VCaP (cell line): ENCODE measurements at regions not wholly inside any gene's neighbourhood (a gene's known extent, or its start where the extent isn't known, plus 50 kb on each side); places are given as distances from the start of the nearest gene placed in this dataset.
"Not testable (repeated sequence)": the region's sequence is repeated elsewhere in the genome, so short reads cannot be mapped to it uniquely, and the experiment has no call there.

Experiments
- H3K27ac ChIP-seq: fragments of 450-650 bp; 2 replicates; pipeline ENCODE4 v1.5.1; 2017
- TF ChIP-seq, protein P1 (sequence below): fragments of 450-650 bp; conservative IDR thresholded peaks from 2 replicates; pipeline ENCODE4 v1.5.1; 2017; ENCODE audit warnings: mild to moderate bottlenecking, moderate library complexity

DNA sequence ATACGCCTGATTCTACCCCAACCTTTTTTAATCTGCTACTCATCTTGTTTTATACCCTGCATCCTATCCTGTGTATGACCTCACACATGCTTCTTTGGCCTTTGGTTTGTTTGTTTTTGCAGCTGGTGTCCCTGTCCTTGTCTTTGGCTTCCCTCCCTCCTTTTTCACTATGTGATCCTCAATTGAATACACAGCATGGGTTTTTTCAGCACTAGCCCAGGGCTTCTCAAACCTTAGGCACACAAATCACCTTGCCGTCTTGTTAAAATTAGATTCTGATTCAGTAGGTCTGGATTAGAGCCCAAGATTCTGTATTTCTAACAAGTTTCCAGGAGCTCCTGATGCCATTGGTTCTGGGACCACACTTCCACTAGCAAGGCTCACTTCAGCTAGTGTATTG lies 321.5 kb upstream of the MAN1A1 start:
- H3K27ac ChIP-seq = no peak overlapping the region
- TF ChIP-seq, protein P1, sequence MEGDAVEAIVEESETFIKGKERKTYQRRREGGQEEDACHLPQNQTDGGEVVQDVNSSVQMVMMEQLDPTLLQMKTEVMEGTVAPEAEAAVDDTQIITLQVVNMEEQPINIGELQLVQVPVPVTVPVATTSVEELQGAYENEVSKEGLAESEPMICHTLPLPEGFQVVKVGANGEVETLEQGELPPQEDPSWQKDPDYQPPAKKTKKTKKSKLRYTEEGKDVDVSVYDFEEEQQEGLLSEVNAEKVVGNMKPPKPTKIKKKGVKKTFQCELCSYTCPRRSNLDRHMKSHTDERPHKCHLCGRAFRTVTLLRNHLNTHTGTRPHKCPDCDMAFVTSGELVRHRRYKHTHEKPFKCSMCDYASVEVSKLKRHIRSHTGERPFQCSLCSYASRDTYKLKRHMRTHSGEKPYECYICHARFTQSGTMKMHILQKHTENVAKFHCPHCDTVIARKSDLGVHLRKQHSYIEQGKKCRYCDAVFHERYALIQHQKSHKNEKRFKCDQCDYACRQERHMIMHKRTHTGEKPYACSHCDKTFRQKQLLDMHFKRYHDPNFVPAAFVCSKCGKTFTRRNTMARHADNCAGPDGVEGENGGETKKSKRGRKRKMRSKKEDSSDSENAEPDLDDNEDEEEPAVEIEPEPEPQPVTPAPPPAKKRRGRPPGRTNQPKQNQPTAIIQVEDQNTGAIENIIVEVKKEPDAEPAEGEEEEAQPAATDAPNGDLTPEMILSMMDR = no peak

- TF ChIP-seq, protein P1 = no peak
Measured at GRCh38 chr6:119669221-119669620, 319.7 kb upstream of the MAN1A1 start.

GRCh38 chr6:119665432-119665831 lies 315.9 kb upstream of the MAN1A1 start:
- not testable (repeated sequence) for H3K27ac ChIP-seq

More at GRCh38 chr6:119669221-119669620, 319.7 kb upstream of the MAN1A1 start:
- no peak overlapping the region for H3K27ac ChIP-seq

- TF ChIP-seq, protein P1 = no peak
- H3K27ac ChIP-seq = no peak overlapping the region
Measured at GRCh38 chr6:119661628-119662027, 312.1 kb upstream of the MAN1A1 start.

DNA sequence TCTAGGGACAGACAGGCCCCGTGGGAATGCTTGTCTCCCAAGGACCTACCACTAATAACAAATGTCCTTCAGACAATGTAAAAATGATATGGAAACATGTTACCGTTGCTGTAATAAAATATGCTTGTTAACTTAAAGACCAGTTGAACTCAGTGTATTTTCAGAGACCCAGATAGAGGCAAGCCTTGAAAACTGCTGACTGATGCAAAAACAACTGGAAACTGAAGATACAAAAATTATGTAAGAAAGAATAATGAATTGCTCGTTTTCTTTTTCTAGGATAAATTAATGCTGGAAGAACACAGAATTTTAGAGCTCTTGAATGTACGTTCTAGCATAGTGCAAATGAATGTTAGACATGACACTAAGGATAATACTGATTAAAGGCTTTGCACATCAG lies 311.5 kb upstream of the MAN1A1 start:
- TF ChIP-seq, protein P1 = no peak
- H3K27ac ChIP-seq = no peak overlapping the region

GRCh38 chr6:119658917-119659316 lies 309.4 kb upstream of the MAN1A1 start:
- no peak overlapping the region for H3K27ac ChIP-seq
- TF ChIP-seq, protein P1 = no peak

GRCh38 chr6:119655124-119655523 lies 305.6 kb upstream of the MAN1A1 start:
- H3K27ac ChIP-seq = no peak overlapping the region
- TF ChIP-seq, protein P1 = no peak

GRCh38 chr6:119653329-119653728 lies 303.8 kb upstream of the MAN1A1 start:
- TF ChIP-seq, protein P1 = no peak

More at GRCh38 chr6:119653329-119653728, 303.8 kb upstream of the MAN1A1 start:
- no peak overlapping the region for H3K27ac ChIP-seq
